ENCODE measurements at regions not wholly inside any gene's neighbourhood (a gene's known extent, or its start where the extent isn't known, plus 50 kb on each side); places are given as distances from the start of the nearest gene placed in this dataset.

GRCh38 chr22:46092011-46092410 lies 58.3 kb upstream of the PPARA start:
- DNase-seq = no peak

GRCh38 chr22:46092670-46093410 lies 57.5 kb upstream of the PPARA start:
- no peak for DNase-seq

- no peak for DNase-seq
These were observed 56.5 kb upstream of the PPARA start for GRCh38 chr22:46093796-46094195.

GRCh38 chr22:46094676-46095075 lies 55.6 kb upstream of the PPARA start:
- DNase-seq = no peak

GRCh38 chr22:46096051-46096450 lies 54.3 kb upstream of the PPARA start:
- no peak for DNase-seq

- no peak for DNase-seq
These were observed 53.6 kb upstream of the PPARA start for GRCh38 chr22:46096706-46097230.

- DNase-seq = no peak
These were observed 52.9 kb upstream of the PPARA start for GRCh38 chr22:46097268-46097900.

- DNase-seq = no peak
These were observed 51.5 kb upstream of the PPARA start for GRCh38 chr22:46098525-46099475.

GRCh38 chr22:46099740-46100139 lies 50.6 kb upstream of the PPARA start:
- DNase-seq = no peak

GRCh38 chr22:46100401-46101105 lies 49.8 kb upstream of the PPARA start:
- DNase-seq = no peak
